Vagina (tissue), 2 donors: ENCODE measurements at regions not wholly inside any gene's neighbourhood (a gene's known extent, or its start where the extent isn't known, plus 50 kb on each side); places are given as distances from the start of the nearest gene placed in this dataset.

ENCODE experiments used
- CTCF ChIP-seq, 3 experiments: fragments of 450-650 bp in 2 of 3; fragments of 200-600 bp in 1 of 3; sonication (generic) in 1 of 3; IDR thresholded peaks; one replicate each; pipeline ENCODE4 v1.5.1; 2017 to 2019; ENCODE audit warnings: antibody characterized with exemption in 3 of 3, mild to moderate bottlenecking in 2 of 3, moderate library complexity in 2 of 3
- POLR2A ChIP-seq, 2 donors: fragments of 450-650 bp; IDR thresholded peaks; one replicate each; pipeline ENCODE4 v1.6.1; 2017; ENCODE audit warnings: antibody characterized with exemption in 2 of 2, mild to moderate bottlenecking in 2 of 2, moderate library complexity in 2 of 2
- POLR2AphosphoS5 ChIP-seq, 2 donors: sonication (generic); formaldehyde crosslinking; IDR thresholded peaks; one replicate each; pipeline ENCODE4 v1.9.0; 2017; ENCODE audit warnings: antibody characterized with exemption in 2 of 2, mild to moderate bottlenecking in 2 of 2, low read depth in 1 of 2; ENCODE audit not compliant: insufficient read depth in 1 of 2

GRCh38 chr2:150188177-150188576 lies 299.3 kb downstream of the RND3 start:
- TF ChIP-seq CTCF (IDR thresholded peaks at IDR 0.05) (no peak), POLR2A (IDR thresholded peaks at IDR 0.05) (no peak), POLR2AphosphoS5 (IDR thresholded peaks at IDR 0.05; ENCODE audit: insufficient read depth in 1 of 2, low read depth in 1 of 2) (no peak)
